A172 (cell line): ENCODE measurements at regions not wholly inside any gene's neighbourhood (a gene's known extent, or its start where the extent isn't known, plus 50 kb on each side); places are given as distances from the start of the nearest gene placed in this dataset.
"Not testable (repeated sequence)": the region's sequence is repeated elsewhere in the genome, so short reads cannot be mapped to it uniquely, and the experiment has no call there.

Experiments
- DNase-seq: peaks from one replicate; pipeline ENCODE4 v3.0.0-alpha.2; 2015; ENCODE audit warnings: low spot score

- DNase-seq, result no peak
Measured at GRCh38 chr3:159045279-159045885, 243.5 kb downstream of the MFSD1 start.

- DNase-seq, result no peak
Measured at GRCh38 chr3:159047361-159047760, 245.5 kb downstream of the MFSD1 start.

GRCh38 chr3:159052494-159052893 lies 250.6 kb downstream of the MFSD1 start:
- not testable (repeated sequence) for DNase-seq

GRCh38 chr3:159057621-159058020 lies 255.8 kb downstream of the MFSD1 start:
- DNase-seq, result no peak

DNA sequence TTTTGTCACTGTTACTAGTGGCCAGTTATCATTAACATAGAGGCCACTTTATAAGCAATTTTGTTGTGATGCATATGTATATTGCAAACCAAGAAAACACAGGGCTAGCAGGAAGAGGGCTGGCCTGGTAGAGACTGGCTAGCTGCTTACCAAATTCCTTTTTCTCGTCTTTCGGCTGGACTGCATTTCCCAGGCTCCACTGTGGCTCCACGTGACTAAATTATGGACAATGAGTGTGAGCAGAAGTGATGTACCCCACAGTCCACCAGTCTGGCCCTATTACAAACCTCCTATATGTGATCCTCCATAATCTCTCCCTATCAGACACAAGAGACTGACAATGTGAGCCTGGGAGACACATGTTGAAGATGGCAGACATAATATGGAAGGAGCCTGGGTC lies 257.0 kb downstream of the MFSD1 start:
- DNase-seq, result no peak

- no peak for DNase-seq
Measured at GRCh38 chr3:159059395-159059794, 257.5 kb downstream of the MFSD1 start.

DNA sequence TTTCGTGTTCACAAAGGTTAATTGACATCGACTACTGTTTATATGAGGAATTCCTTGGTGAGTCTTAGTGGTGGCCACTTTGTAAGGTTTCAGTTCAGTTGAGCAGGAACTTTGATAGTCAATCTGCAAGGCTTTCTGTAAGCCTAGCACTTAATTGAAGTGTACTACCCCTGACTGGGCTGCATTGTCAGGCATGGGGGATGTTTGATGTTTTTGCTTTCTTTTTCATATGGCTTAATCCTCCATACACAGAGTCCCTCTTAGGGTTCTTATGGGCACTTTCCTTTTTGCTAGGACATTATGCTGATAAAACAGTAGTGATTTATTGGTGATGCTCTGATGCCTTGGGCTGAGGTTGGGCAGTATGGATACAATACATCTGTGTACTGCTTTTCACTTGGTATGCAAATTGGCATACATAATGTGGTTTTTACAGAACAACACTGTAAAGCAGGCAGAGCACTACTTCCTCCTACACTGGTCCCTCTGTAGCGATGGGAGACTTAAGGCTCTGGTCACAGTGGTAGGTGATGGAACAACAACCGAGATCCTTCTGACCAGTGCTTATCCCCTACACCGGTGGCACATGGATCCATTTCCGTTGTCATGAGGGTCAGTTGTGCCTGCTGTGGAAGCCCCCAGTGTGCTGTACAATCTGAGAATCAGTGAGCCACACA lies 261.0 kb downstream of the MFSD1 start:
- DNase-seq, result no peak

DNA sequence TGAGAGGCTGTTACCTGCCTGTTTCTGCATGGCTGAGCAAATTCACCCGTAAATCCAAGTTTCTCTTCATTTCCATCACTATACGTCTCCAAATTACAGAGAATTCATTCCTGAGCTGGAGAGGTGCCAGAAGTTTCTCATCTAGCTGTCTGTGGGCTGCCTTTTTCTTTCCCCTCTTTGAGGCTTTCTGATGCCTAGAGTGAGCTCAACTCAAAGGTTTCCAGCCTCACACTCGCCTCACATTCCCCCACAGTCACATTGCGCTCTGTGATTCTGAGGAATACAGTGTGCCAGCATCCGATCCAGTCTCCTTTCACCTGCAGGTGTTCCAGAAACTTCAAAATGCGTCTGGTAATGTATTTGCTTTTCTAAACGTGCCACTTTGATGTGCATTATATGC lies 267.2 kb downstream of the MFSD1 start, which contains the start of gene IQCJ:
IQCJ (plus strand) TSS at position 229 of the 400 bp plus-strand sequence.
- no peak for DNase-seq

DNA sequence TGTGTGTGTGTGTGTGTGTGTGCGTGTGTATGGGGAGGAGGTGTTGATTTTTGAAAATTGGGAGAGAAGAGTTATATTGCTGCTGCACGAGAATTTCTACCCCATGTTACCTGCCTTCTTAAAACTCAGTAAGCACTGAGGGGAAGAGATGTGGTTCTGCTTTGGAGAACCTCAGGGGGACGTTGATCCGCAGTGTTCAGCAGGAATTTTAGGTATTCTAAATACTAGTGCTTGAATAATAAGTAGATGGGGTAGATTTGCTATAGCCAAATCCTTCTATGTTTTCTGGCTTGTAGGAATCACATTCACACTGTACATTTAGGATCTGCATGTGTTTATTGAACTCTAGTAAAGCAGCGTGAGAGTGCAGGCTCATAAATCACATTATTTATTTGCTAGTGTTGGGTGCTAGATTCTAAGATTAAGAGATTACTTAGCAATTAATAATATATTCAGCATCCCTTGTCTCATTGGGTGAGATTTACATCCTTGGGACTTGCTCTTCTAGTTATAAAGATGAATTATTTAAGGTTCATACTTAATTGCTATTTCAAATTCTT lies 268.1 kb downstream of the MFSD1 start:
- no peak for DNase-seq

DNA sequence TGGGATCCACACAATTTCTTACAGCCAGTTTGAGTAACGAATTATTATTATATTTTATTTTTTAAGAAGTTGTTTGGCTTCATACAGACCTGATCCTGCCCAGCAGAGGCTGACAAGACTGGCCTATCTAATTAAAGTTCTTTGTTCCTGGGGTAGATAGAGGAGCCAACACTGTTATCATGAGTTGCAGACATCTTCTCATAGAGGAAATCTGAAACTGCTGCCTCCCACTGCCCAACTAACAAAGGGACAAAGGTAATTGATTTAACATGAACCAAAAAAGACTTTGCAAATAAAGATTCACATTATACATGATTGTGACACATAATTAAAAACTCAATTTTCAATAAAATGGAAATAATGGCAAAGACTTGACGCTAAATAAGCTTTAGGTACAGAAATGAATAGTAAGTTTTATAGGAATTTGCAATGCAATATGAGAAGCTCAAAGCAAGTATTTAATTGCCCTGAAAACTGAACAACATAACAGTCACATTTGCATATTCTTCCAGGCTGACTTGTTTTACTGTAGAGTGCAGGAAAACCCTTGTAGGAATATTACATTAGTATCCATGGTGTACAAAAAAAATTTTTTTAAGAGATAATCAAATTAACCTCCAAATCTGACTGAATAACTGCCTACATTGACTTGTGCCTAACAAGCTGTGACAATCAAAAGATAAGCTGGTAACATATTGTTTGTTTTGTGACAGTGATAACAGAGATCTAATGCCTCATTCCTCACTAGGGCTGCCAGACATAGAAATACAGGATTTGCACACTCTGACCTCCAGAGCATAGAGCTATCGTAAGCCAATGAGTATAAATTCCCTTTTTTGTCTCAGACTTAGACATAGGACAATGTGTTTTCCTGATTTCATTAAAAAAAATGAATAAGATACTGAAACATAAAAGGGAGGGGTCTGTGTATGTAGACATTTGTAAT lies 273.2 kb downstream of the MFSD1 start:
- no peak for DNase-seq

- DNase-seq, result peak; percentile 90
Measured at GRCh38 chr3:159077860-159078259, 276.0 kb downstream of the MFSD1 start.

DNA sequence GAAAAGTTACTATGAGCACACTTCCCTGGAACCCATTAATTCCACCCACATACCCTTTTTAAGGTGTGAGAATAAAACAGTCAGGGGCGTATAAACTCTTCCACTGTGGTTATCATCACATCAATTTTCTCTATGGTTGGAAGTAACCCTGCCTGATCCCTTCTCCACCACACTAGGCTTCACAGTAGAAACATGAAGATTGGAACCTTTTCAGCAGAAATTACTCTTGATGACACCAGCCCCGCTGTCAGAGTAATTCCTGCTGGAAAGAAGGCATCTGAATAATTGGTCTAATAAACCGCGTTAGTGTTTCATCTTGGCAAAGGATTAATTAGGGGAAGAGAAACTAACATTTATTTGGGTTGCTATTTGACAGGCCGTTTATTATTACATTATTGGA lies 278.4 kb downstream of the MFSD1 start:
- DNase-seq, result no peak

- DNase-seq, result no peak
Measured at GRCh38 chr3:159080821-159081220, 279.0 kb downstream of the MFSD1 start.

DNA sequence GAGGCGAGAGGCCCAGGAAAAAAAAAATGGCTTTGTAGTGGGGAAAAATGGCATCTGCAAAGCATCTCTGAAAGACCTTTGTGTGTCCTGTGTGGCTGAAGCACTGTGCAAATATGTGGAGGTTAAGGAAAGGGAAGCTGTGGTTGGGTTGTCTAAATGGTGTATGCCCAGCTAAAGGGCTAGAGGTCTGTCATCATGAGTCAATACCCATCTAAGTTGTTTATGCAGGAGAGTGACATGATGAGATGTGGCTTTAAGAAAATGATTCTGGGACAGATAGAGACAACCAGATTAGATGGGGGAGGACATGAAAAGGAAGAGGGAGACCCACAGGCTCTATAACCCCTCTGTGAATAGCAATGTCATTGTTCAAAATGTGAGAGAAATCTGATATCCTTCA lies 280.7 kb downstream of the MFSD1 start:
- DNase-seq, result peak; percentile 85

GRCh38 chr3:159091936-159092335 lies 290.1 kb downstream of the MFSD1 start:
- DNase-seq, result no peak

DNA sequence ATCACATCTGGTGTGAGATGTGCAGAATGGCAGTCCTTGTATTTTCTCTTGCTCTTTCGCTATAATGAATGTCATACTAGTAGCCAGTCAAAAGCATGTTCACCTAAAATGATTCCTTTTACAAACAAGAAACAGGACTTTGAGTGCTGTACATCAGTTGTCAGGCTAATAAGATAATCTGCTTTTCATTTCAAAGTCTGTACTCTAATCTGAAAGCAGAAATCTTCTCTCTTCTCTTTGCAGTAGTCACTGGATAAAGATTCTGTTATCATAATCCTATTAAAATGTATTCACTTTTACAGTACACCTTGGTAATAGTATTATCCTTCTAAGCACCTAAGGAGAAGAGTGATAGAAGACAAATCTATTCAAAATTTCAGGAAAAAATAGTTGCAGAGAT lies 300.1 kb downstream of the MFSD1 start:
- DNase-seq, result no peak

GRCh38 chr3:159112724-159113123 lies 310.9 kb downstream of the MFSD1 start:
- no peak for DNase-seq

GRCh38 chr3:159113221-159113875 lies 311.5 kb downstream of the MFSD1 start:
- no peak for DNase-seq

- no peak for DNase-seq
Measured at GRCh38 chr3:159114582-159114981, 312.7 kb downstream of the MFSD1 start.

GRCh38 chr3:159123877-159124276 lies 322.0 kb downstream of the MFSD1 start:
- no peak for DNase-seq

- peak; percentile 22 for DNase-seq
Measured at GRCh38 chr3:159126261-159127020, 324.6 kb downstream of the MFSD1 start.
